GM19397 (cell line): ENCODE measurements at regions not wholly inside any gene's neighbourhood (a gene's known extent, or its start where the extent isn't known, plus 50 kb on each side); places are given as distances from the start of the nearest gene placed in this dataset.
"Not testable (repeated sequence)": the region's sequence is repeated elsewhere in the genome, so short reads cannot be mapped to it uniquely, and the experiment has no call there.

Experiments
- ATAC-seq: cut with Tn5 transposase; IDR thresholded peaks from one replicate; pipeline ENCODE4 v1.9.1; 2021; ENCODE audit warnings: mild to moderate bottlenecking, moderate library complexity; ENCODE audit not compliant: unreplicated experiment

DNA sequence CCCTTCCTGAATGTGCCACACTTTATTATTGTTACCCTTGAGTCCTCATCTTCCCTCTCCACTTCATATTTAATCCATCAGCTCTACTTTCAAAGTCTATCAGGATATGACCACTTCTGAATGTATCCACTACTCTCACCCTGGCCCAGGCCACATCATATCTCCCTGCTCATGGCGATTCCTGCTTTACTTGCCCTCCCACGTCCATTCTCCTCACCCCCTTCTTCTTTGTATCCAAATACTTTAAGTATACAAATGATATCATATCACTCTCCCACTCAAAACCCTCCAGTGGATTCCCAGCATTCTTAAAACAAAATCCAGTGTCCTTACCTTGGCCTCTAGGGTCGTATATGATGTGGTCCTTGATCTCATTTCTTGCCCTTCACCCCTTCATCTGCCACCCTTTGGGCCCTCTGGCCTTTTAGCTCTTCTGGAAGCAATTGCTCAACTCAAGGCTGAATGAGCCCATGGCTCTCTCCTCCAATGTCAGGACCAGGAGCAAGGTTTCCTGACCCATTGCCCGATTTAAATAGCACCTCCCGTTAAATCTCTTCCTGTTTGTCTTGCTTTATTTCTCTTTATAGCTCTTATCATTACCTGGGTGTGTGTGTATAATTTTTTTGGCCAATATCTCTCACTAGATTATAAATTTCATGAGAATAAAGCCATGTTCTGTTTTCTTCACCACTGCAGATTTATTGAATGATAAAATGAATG is 205.9 kb upstream of the ECI2 start:
- no peak for ATAC-seq

DNA sequence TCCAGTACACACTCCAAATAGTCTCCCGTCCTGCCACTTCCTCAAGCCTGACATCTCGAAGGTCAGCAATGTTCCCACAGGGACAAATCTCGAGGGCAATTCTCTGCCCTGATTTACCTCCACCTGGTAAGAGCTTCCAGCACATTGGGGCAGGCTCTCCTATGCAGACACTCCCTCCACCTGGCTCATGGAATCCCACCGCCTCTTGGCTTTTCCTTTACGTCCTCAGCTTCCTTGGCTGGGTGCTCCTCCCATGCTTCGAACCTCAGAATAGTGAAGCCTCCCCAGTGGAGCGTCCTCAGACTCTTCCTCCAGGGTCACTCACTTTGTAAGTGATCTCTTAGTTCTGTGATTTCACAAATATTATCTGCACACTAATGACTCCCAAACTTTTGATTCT is 205.2 kb upstream of the ECI2 start:
- ATAC-seq: no peak

DNA sequence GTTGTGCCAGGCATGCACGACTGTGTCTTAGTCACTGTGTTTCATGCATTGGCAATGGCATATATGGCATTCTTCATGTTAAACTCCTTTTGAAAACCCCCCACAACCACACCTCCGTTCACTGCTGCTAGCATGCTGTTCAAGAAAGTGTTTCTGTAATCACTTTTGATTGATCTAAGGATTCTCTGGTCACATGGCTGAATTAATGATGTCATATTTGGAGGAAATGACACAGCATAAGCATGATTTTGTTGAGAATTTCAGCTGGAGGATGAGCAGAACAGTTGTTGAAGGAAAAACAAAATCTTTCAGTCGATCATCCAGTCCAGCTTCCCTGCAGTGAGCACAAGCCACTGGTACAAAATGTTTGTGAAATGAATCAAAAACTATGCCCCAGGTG is 203.5 kb upstream of the ECI2 start:
- no peak for ATAC-seq

DNA sequence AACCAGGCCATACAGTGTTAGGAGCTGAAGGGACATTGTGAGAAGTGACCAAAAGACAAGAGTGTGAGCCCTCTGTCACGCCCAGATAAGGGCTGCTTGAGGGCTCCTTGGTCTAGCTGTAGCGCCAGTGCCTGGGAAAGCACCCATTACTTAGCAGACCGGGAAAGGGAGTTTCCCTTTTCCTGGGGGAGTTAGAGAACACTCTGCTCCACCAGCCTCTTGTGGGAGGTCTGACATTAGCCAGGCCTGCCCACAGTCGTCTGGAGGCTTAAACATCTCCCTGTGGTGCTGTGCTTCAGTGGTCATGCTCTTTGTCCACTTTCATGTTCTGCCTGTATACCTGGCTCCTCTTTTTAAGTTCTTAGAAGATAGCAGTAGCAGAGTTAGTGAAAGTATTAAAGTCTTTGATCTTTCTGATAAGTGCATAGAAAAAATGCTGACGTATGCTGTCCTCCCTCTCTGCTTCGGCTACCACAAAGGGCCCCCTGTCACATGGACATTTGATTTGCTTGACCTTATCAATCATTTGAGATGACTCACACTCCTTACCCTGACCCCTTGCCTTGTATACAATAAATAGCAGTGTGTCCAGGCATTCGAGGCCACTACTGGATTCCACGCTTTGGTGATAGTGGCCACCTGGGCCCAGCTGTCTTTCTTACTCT is 201.5 kb upstream of the ECI2 start:
- no peak for ATAC-seq

DNA sequence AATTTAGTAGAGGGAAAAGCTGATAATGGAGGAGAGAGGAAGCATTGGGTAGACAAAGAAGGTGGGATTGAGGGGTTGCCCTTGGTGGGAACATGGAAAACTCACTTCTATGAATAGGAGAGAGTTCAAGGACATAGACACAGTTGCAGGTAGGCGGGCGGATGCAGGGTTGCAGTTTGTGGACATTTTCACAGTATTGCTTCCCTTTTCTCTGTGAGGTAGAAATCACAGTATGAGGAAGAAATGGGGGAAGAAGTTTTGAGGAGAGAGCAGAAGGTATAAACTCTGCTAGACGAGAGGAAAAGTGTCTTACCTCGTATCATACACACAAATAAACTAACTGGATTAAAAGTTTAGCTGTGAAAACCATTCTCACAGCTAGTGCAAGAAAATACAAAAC is 200.7 kb upstream of the ECI2 start:
- ATAC-seq: no peak

DNA sequence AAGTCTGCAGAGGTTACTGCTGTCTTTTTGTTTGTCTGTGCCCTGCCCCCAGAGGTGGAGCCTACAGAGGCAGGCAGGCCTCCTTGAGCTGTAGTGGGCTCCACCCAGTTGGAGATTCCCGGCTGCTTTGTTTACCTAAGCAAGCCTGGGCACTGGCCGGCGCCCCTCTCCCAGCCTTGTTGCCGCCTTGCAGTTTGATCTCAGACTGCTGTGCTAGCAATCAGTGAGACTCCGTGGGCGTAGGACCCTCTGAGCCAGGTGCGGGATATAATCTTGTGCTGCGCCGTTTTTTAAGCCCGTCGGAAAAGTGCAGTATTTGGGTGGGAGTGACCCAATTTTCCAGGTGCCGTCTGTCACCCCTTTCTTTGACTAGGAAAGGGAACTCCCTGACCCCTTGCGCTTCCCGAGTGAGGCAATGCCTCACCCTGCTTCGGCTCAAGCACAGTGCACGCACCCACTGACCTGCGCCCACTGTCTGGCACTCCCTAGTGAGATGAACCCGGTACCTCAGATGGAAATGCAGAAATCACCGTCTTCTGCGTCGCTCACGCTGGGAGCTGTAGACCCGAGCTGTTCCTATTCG is 198.9 kb upstream of the ECI2 start:
- not testable (repeated sequence) for ATAC-seq

DNA sequence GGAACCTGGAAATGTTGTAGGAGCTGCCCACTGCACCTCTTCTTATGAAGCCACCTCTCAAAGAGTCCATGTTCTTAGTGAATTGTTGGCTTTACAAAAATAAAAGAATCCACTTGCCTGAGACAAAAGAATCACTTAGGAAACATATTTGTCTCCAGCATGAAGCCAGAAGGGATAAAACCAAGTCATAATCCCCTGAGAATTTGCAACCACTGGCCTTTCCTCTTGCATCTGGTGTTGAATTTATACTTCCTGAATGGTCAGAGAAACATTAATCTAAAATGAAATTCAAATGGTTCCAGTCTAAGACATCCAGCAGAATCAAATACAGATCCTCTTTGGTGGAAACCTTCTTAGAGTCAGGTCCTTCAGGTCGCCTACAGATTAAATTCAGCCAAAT is 192.5 kb upstream of the ECI2 start:
- no peak for ATAC-seq

DNA sequence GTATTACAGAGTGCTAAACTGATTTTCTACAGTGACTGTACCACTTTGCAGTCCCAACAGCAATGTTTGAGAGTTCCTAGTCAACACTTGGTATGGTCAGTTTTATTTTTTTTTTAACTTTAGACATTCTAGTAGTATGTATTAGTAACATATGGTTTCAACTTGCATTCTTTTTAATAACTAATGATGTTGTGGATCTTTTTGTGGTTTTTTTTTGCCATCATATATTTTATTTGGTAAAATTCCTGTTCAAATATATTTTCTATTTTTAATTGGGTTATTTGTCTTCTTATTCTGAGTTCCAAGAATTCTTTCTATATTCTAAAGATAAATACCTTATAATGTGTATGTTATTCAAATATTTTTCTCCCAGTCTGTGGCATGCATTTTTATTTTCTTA is 189.4 kb upstream of the ECI2 start:
- no peak for ATAC-seq

DNA sequence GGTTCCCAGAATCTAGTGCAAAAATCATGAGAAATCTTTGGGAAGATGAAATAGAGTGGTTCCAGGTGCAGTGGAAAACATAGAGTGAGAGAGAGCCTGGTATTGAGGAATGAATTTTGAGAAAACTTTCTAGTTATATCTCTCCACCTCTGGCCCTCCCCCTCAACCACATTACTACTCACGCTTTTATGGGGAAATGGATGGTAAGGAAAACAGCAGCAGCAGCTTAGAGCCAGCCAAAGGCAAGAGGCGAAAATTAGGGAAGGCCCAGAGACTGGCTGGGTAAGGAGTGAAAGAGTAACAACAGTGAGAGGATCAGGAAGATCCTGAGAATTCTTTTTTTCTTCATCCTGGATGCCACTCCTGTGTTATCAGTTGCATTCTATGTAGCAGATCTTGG is 187.9 kb upstream of the ECI2 start:
- ATAC-seq: no peak

DNA sequence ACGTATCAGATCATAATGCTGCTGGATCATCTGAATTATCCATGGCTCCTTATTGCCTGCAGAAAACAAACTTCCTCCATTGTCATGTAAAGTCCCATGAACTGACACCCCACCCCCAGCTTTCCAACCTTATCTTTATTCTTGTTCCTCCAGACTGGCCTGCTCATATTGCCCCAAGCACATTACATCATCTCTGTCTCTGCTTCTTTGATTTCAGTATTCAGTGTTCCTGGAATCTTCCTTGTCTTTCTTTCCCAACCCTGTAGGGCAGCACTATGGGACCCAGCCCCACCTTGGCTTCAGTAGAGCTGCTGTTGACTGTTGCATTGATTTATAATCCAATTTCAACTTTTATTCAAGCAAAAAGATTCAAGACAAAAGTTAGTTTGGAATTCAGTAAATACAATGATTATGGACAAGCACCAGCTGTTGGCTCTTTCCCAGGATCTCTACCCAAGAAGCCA is 187.5 kb upstream of the ECI2 start:
- ATAC-seq: no peak

DNA sequence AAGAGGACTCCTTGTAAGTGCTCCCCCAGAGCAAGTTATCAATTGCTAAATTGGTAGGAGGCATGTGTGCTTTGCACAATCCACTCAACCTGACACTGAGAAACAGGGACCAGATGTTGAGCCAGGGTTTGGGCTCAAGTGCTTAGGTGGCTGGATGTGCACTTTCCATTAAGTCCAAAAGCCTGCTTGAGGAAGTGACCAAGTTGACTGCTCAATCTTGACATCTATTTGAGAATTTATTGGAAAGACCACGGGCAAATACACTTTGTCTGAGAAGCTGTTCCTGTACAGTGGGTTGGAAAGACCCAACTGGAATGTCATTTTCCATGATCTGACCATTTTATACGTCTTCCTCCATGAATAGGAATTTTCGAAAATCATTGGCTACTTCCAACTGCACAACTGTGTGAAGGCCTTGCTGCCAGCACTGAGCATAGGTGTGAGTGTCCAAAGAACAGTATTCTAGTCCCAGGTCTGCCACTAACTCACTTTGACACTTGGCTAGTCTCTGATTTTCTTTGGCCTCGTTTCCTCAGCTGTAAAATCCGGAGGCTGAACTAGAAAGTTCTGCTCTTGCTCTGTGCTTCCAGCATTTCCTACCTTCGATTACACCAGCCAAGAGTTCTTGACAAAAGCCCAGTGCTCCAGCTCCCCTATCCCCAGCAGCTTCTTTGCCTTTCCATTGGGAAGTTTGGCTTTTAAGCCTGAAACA is 186.9 kb upstream of the ECI2 start:
- no peak for ATAC-seq

DNA sequence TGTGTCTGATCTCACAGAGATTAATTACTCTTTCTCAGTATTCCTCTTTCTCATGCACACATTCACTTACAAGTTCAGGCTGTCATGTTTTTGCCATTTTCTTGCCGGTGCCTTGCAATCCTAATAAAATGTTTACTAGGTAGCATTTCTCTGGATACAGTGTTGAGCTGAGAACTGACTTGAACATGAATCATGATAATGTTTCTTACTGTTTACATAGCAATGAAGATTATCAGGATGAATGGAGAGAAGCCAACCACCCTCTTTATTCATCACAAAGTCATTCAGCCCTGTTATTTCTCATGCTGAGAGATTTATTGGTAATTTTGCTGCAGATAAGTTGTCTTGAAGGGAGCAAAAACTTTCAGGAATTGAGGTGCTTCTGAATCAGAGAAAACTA is 185.5 kb upstream of the ECI2 start:
- no peak for ATAC-seq

DNA sequence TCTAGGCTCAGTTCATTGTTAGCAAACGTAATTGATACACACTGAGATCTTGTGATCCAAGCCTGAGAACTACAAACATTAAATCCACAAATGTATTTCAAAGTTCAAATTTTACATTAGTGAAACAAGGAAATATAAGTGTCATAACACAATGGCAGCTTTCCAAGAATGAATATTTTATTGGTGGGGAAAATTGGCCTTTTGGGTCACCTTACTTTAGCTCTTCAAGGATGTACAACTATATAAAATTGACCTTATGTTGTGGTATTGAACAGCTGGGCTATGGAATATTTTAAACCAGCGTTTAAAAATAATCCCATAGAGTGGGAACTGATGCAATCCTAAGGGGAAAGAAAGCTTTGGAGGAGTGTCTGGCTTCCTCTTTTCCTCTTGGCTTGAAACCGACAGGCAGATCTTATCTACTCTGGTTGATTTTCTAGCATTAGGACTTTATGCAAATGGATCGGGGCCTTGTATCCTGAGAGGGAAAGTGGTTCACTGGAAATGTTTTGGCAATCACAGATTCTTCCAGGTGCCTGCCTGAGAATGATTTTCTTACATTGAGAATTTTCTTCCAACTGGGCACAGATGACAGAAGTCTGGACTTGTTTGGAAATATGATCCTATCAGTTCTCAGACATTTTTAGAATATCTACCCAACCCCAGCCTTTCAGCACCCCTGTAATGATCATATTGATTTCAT is 184.8 kb upstream of the ECI2 start:
- no peak for ATAC-seq

DNA sequence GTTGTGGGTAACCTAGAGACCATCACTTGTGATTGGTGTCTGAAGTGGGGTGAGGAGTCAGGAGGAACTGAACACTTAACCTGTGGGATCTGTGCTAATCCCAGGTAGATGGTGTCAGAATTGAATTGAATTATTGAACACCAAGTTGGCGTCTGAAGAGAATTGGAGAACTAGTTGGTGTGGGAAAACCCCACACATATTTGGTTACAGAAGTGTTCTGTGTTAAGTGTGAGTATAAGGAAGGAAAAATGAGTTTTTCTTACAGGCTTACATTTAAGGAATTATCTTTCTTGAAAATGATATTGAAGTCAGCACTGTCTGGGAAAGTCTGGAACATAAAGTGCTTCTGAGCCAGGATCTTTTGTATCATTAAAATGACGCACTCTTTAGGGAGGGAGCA is 182.9 kb upstream of the ECI2 start:
- no peak for ATAC-seq

DNA sequence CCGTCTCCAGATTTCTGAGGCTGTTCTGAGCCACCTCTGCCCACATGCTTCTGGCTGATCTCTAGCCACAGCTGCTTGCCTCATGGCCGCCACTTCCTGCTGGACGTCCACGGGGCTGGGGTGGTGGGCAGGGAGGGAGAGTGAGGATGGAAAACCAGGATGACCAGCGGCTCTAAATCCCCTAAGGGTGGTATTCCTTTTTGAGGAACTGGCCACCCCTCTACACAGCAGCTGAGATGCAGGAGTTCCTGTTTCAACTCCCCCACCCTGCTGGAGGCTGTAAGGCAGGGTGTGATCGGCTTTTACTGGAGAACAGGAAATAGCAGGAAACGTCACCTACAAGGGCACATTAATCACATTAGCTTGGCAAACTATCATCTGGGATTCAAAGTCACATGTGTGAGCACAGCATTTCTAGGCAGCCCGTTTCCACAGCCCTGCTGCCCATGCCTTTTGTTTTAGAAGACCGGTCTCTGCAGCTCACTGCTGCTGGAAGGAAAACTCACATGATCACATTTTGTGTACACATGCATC is 181.6 kb upstream of the ECI2 start:
- ATAC-seq: no peak

DNA sequence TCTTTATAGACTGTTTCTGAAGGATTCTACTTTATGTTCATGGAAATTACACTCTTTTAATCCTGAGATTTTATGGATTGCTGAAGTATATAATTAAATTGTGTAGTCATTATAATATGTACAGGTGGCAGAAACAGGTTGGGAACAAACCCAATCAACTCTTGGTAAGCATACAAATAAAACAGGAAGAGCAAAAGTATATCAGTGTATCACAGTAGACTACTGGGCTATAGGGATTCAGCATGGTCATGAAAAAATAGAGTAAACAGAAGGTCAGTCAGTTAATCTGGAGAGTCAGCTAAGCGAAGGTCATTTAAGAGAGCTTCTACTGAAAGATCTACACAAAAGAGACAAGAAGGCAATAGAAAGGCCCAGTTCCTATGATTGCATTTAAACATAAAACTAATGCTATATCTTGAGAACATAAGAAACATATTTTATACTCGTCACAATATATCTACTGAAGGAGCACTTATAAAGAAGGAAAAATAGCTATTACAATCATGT is 178.9 kb upstream of the ECI2 start:
- no peak for ATAC-seq

DNA sequence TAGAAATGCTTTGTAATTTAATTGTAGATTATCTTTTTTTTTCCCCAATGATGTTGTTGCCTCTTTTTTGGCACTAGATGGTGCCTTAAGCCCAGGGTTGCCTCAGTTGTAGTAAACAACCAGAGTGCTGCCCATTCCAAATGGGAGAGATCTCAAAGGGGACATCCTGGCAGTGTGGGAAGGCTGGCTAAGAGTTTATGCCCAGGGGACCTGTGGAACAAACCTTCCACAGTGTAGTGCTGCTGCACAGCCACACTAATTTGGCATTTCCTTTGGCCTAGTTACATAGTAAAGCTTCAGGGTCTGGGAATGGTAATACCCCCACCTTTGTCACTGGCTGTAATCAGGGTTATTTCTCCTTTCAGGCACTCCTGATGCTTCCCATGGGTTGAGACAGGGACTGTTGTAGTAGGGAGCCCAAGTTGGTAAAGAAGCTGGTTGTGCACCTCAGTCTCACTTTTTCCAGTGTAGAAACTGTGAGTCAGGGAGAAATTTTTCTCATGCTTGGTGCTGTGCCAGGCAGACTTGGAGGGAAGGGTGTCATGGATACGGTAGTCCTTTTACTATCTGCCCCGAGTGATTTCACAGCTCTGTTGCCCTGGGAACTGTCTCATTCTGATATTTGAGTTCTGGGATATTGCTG is 177.8 kb upstream of the ECI2 start:
- ATAC-seq: no peak

DNA sequence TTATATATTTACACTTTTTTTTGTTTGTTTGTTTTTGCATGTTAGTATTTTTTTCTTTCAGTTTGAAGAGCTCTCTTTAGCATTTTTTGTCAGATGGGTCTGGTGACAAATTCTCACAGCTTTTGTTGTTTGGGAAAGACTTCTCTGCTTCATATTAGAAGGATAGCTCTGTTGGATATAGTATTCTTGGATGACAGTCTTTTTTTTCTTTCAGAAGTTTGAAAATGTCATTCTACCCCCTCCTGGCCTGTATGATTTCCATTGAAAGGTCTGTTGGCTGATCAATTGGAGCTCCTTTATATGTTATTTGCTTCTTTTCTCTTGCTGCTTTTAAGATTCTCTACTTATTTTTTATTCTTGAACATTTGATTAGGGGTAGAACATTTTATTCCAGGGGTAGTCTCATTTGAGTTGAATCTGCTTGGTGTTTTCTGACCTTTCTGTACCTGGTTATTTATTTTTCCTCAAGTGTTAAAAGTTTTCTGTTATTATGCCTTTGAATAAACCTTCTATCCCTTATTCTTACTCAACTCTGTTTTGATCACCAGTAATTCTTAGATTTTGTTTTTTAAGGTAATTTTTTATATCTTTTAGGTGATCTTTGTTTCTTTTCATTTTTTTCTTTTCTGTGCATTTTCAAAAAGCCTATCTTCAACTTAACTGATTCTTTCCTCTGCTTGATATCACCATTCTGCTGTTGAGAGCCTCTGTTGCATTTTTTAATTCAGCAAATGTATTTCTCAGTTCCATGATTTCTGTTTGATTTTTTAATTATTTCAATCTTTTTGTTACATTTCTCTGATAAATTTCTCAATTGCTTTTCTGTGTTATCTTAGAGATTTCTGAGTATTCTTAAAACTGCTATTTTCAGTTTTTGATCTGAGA is 176.8 kb upstream of the ECI2 start:
- ATAC-seq: no peak

DNA sequence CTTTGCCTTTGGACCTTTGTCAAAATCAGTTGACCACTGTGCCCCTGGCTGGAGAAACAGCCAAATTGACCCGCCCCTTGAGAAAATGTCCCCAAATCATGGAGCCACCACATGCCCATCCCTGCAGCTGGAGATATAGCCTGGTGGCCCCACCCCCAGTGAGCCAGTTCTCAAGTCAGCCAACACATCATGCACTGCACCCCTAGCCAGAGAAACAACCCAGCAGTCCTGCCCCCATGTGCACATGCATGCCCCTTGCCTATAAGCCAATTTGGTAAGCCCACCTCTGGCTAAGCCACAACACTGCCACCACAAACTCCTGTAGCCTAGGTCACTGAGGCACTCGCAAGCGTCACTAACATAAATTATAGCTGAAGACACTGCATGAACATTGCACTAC is 174.2 kb upstream of the ECI2 start:
- ATAC-seq: no peak
